ENCODE measurements at regions not wholly inside any gene's neighbourhood (a gene's known extent, or its start where the extent isn't known, plus 50 kb on each side); places are given as distances from the start of the nearest gene placed in this dataset.

GRCh38 chr13:82817133-82817532 is 1065.1 kb downstream of the SLITRK1 start:
- CTCF ChIA-PET = no interaction called here
- no peak for DNase-seq (ENCODE audit: extremely low spot score)
- POLR2A ChIA-PET = no interaction called here
- TF ChIP-seq SUZ12 (IDR thresholded peaks at IDR 0.05) (no peak), HDGF (IDR thresholded peaks at IDR 0.05; ENCODE audit: borderline replicate concordance) (no peak), PKNOX1 (IDR thresholded peaks at IDR 0.05) (no peak), FOXA1 (IDR thresholded peaks at IDR 0.05) (no peak), NFRKB (IDR thresholded peaks at IDR 0.05) (no peak), FOXK2 (IDR thresholded peaks at IDR 0.05) (no peak), TARDBP (IDR thresholded peaks at IDR 0.05) (no peak), FOXM1 (IDR thresholded peaks at IDR 0.05; ENCODE audit: borderline replicate concordance) (no peak), ARNT (IDR thresholded peaks at IDR 0.05) (no peak), BHLHE40 (IDR thresholded peaks at IDR 0.05; ENCODE audit: borderline replicate concordance) (no peak), LEF1 (IDR thresholded peaks at IDR 0.05; ENCODE audit: borderline replicate concordance) (no peak), CTBP1 (IDR thresholded peaks at IDR 0.05; ENCODE audit: borderline replicate concordance) (no peak), SP1 (IDR thresholded peaks at IDR 0.05) (no peak), ELF4 (IDR thresholded peaks at IDR 0.05) (no peak), L3MBTL2 (conservative IDR thresholded peaks at IDR 0.05) (no peak), ZNF384 (IDR thresholded peaks at IDR 0.05) (no peak)

GRCh38 chr13:82815791-82816190 is 1066.5 kb downstream of the SLITRK1 start:
- ChIA-PET POLR2A (no interaction called here), CTCF (no interaction called here)
- TF ChIP-seq NFRKB (IDR thresholded peaks at IDR 0.05) (no peak), CTBP1 (IDR thresholded peaks at IDR 0.05; ENCODE audit: borderline replicate concordance) (no peak), BHLHE40 (IDR thresholded peaks at IDR 0.05; ENCODE audit: borderline replicate concordance) (no peak), HDGF (IDR thresholded peaks at IDR 0.05; ENCODE audit: borderline replicate concordance) (no peak), ARNT (IDR thresholded peaks at IDR 0.05) (no peak), SP1 (IDR thresholded peaks at IDR 0.05) (no peak)
- no peak for DNase-seq (ENCODE audit: extremely low spot score)

- POLR2A ChIA-PET = no interaction called here
- no peak for TF ChIP-seq NFRKB (IDR thresholded peaks at IDR 0.05)
- no peak for TF ChIP-seq PKNOX1 (IDR thresholded peaks at IDR 0.05)
- no peak for TF ChIP-seq L3MBTL2 (conservative IDR thresholded peaks at IDR 0.05)
- TF ChIP-seq FOXA1 (IDR thresholded peaks at IDR 0.05) = no peak
- no peak for TF ChIP-seq FOXK2 (IDR thresholded peaks at IDR 0.05)
- no peak for TF ChIP-seq ELF4 (IDR thresholded peaks at IDR 0.05)
- TF ChIP-seq TARDBP (IDR thresholded peaks at IDR 0.05) = no peak
- TF ChIP-seq LEF1 (IDR thresholded peaks at IDR 0.05; ENCODE audit: borderline replicate concordance) = no peak
- no peak for TF ChIP-seq BHLHE40 (IDR thresholded peaks at IDR 0.05; ENCODE audit: borderline replicate concordance)
- TF ChIP-seq ZNF384 (IDR thresholded peaks at IDR 0.05) = no peak
- TF ChIP-seq HDGF (IDR thresholded peaks at IDR 0.05; ENCODE audit: borderline replicate concordance) = no peak
- no peak for TF ChIP-seq SP1 (IDR thresholded peaks at IDR 0.05)
- TF ChIP-seq SUZ12 (IDR thresholded peaks at IDR 0.05) = no peak
- no peak for TF ChIP-seq CTBP1 (IDR thresholded peaks at IDR 0.05; ENCODE audit: borderline replicate concordance)
- TF ChIP-seq FOXM1 (IDR thresholded peaks at IDR 0.05; ENCODE audit: borderline replicate concordance) = no peak
- DNase-seq (ENCODE audit: extremely low spot score) = no peak
- CTCF ChIA-PET = no interaction called here
These were observed 1078.9 kb downstream of the SLITRK1 start for GRCh38 chr13:82803341-82803740.

GRCh38 chr13:82802528-82802927 is 1079.7 kb downstream of the SLITRK1 start:
- TF ChIP-seq ARNT (IDR thresholded peaks at IDR 0.05) = no peak
- TF ChIP-seq NFRKB (IDR thresholded peaks at IDR 0.05) = no peak
- TF ChIP-seq CTBP1 (IDR thresholded peaks at IDR 0.05; ENCODE audit: borderline replicate concordance) = no peak
- TF ChIP-seq HDGF (IDR thresholded peaks at IDR 0.05; ENCODE audit: borderline replicate concordance) = no peak
- TF ChIP-seq FOXK2 (IDR thresholded peaks at IDR 0.05) = no peak
- TF ChIP-seq FOXM1 (IDR thresholded peaks at IDR 0.05; ENCODE audit: borderline replicate concordance) = no peak
- no peak for TF ChIP-seq FOXA1 (IDR thresholded peaks at IDR 0.05)
- no peak for TF ChIP-seq ELF4 (IDR thresholded peaks at IDR 0.05)
- TF ChIP-seq ZNF384 (IDR thresholded peaks at IDR 0.05) = no peak
- TF ChIP-seq SP1 (IDR thresholded peaks at IDR 0.05) = no peak
- no peak for DNase-seq (ENCODE audit: extremely low spot score)
- CTCF ChIA-PET = interaction anchor here (0.6 kb wide), 1 partner anchor 847 kb away, joined by 3 read pairs; no protein-coding TSS in a partner anchor
- POLR2A ChIA-PET = no interaction called here

- no peak for DNase-seq (ENCODE audit: extremely low spot score)
- TF ChIP-seq NFRKB (IDR thresholded peaks at IDR 0.05) = no peak
- TF ChIP-seq SP1 (IDR thresholded peaks at IDR 0.05) = no peak
- TF ChIP-seq HDGF (IDR thresholded peaks at IDR 0.05; ENCODE audit: borderline replicate concordance) = no peak
- no peak for TF ChIP-seq SUZ12 (IDR thresholded peaks at IDR 0.05)
- TF ChIP-seq LEF1 (IDR thresholded peaks at IDR 0.05; ENCODE audit: borderline replicate concordance) = no peak
- CTCF ChIA-PET = no interaction called here
- POLR2A ChIA-PET = no interaction called here
These were observed 1081.9 kb downstream of the SLITRK1 start for GRCh38 chr13:82800391-82800790.

GRCh38 chr13:82797876-82798275 is 1084.4 kb downstream of the SLITRK1 start:
- CTCF ChIA-PET = no interaction called here
- POLR2A ChIA-PET = no interaction called here

GRCh38 chr13:82791035-82791434 is 1091.2 kb downstream of the SLITRK1 start:
- no peak for TF ChIP-seq FOXA1 (IDR thresholded peaks at IDR 0.05)
- no peak for DNase-seq (ENCODE audit: extremely low spot score)
- ChIA-PET CTCF (no interaction called here), POLR2A (no interaction called here)

More at GRCh38 chr13:82797876-82798275, 1084.4 kb downstream of the SLITRK1 start:
- DNase-seq (ENCODE audit: extremely low spot score) = no peak
- TF ChIP-seq BHLHE40 (IDR thresholded peaks at IDR 0.05; ENCODE audit: borderline replicate concordance) = no peak
- no peak for TF ChIP-seq SUZ12 (IDR thresholded peaks at IDR 0.05)
- TF ChIP-seq FOXM1 (IDR thresholded peaks at IDR 0.05; ENCODE audit: borderline replicate concordance) = no peak
- no peak for TF ChIP-seq NFRKB (IDR thresholded peaks at IDR 0.05)
- TF ChIP-seq SP1 (IDR thresholded peaks at IDR 0.05) = no peak
- TF ChIP-seq ELF4 (IDR thresholded peaks at IDR 0.05) = no peak
